Vagina (tissue), 2 donors: ENCODE measurements at regions not wholly inside any gene's neighbourhood (a gene's known extent, or its start where the extent isn't known, plus 50 kb on each side); places are given as distances from the start of the nearest gene placed in this dataset.

Source experiments
- POLR2A ChIP-seq, 2 donors: fragments of 450-650 bp; IDR thresholded peaks; one replicate each; pipeline ENCODE4 v1.6.1; 2017; ENCODE audit warnings: antibody characterized with exemption in 2 of 2, mild to moderate bottlenecking in 2 of 2, moderate library complexity in 2 of 2
- POLR2AphosphoS5 ChIP-seq, 2 donors: sonication (generic); formaldehyde crosslinking; IDR thresholded peaks; one replicate each; pipeline ENCODE4 v1.9.0; 2017; ENCODE audit warnings: antibody characterized with exemption in 2 of 2, mild to moderate bottlenecking in 2 of 2, low read depth in 1 of 2; ENCODE audit not compliant: insufficient read depth in 1 of 2
- TF ChIP-seq, protein P1 (sequence below), 3 experiments: fragments of 450-650 bp in 2 of 3; fragments of 200-600 bp in 1 of 3; sonication (generic) in 1 of 3; IDR thresholded peaks; one replicate each; pipeline ENCODE4 v1.5.1; 2017 to 2019; ENCODE audit warnings: antibody characterized with exemption in 3 of 3, mild to moderate bottlenecking in 2 of 3, moderate library complexity in 2 of 3

GRCh38 chr2:128867936-128868636 is 549.4 kb upstream of the HS6ST1 start:
- TF ChIP-seq, protein P1, sequence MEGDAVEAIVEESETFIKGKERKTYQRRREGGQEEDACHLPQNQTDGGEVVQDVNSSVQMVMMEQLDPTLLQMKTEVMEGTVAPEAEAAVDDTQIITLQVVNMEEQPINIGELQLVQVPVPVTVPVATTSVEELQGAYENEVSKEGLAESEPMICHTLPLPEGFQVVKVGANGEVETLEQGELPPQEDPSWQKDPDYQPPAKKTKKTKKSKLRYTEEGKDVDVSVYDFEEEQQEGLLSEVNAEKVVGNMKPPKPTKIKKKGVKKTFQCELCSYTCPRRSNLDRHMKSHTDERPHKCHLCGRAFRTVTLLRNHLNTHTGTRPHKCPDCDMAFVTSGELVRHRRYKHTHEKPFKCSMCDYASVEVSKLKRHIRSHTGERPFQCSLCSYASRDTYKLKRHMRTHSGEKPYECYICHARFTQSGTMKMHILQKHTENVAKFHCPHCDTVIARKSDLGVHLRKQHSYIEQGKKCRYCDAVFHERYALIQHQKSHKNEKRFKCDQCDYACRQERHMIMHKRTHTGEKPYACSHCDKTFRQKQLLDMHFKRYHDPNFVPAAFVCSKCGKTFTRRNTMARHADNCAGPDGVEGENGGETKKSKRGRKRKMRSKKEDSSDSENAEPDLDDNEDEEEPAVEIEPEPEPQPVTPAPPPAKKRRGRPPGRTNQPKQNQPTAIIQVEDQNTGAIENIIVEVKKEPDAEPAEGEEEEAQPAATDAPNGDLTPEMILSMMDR (IDR thresholded peaks at IDR 0.05): no peak
- no peak for TF ChIP-seq POLR2AphosphoS5 (IDR thresholded peaks at IDR 0.05; ENCODE audit: insufficient read depth in 1 of 2, low read depth in 1 of 2)
- TF ChIP-seq POLR2A (IDR thresholded peaks at IDR 0.05): no peak
